ENCODE measurements at regions not wholly inside any gene's neighbourhood (a gene's known extent, or its start where the extent isn't known, plus 50 kb on each side); places are given as distances from the start of the nearest gene placed in this dataset.
"Not testable (repeated sequence)": the region's sequence is repeated elsewhere in the genome, so short reads cannot be mapped to it uniquely, and the experiment has no call there.

- no peak for DNase-seq
These were observed 468.4 kb upstream of the FOXG1 start for GRCh38 chr14:28298156-28298555.

GRCh38 chr14:28299227-28299626 is 467.4 kb upstream of the FOXG1 start:
- DNase-seq, result no peak

GRCh38 chr14:28300356-28300755 is 466.2 kb upstream of the FOXG1 start:
- DNase-seq, result no peak

GRCh38 chr14:28301179-28301578 is 465.4 kb upstream of the FOXG1 start:
- no peak for DNase-seq

GRCh38 chr14:28303248-28303647 is 463.3 kb upstream of the FOXG1 start:
- DNase-seq, result no peak

- DNase-seq, result no peak
These were observed 460.6 kb upstream of the FOXG1 start for GRCh38 chr14:28305938-28306337.

- DNase-seq, result no peak
These were observed 459.1 kb upstream of the FOXG1 start for GRCh38 chr14:28307506-28307905.

- no peak for DNase-seq
These were observed 457.9 kb upstream of the FOXG1 start for GRCh38 chr14:28308734-28309133.

GRCh38 chr14:28317890-28318675 is 448.5 kb upstream of the FOXG1 start:
- DNase-seq, result not testable (repeated sequence)

GRCh38 chr14:28321475-28322244 is 444.9 kb upstream of the FOXG1 start:
- no peak for DNase-seq

GRCh38 chr14:28323366-28323765 is 443.2 kb upstream of the FOXG1 start:
- no peak for DNase-seq

- DNase-seq, result no peak
These were observed 442.4 kb upstream of the FOXG1 start for GRCh38 chr14:28323951-28324741.

GRCh38 chr14:28340816-28341215 is 425.8 kb upstream of the FOXG1 start:
- no peak for DNase-seq

GRCh38 chr14:28344381-28344780 is 422.2 kb upstream of the FOXG1 start:
- DNase-seq, result no peak

GRCh38 chr14:28348797-28349196 is 417.8 kb upstream of the FOXG1 start:
- DNase-seq, result no peak

GRCh38 chr14:28356819-28357218 is 409.8 kb upstream of the FOXG1 start:
- no peak for DNase-seq

- no peak for DNase-seq
These were observed 405.1 kb upstream of the FOXG1 start for GRCh38 chr14:28361486-28361885.

GRCh38 chr14:28365510-28365909 is 401.1 kb upstream of the FOXG1 start:
- DNase-seq, result no peak

GRCh38 chr14:28373721-28374120 is 392.9 kb upstream of the FOXG1 start:
- DNase-seq, result no peak

GRCh38 chr14:28375295-28375694 is 391.3 kb upstream of the FOXG1 start:
- DNase-seq, result no peak

GRCh38 chr14:28381656-28382055 is 384.9 kb upstream of the FOXG1 start:
- DNase-seq, result no peak

- no peak for DNase-seq
These were observed 384.0 kb upstream of the FOXG1 start for GRCh38 chr14:28382444-28383190.

- DNase-seq, result no peak
These were observed 368.1 kb upstream of the FOXG1 start for GRCh38 chr14:28398506-28398905.
